Endothelial cell of umbilical vein (primary cell): ENCODE measurements at regions not wholly inside any gene's neighbourhood (a gene's known extent, or its start where the extent isn't known, plus 50 kb on each side); places are given as distances from the start of the nearest gene placed in this dataset.

Source experiments
- BruUV-seq: library from RNA; stranded (reverse); fragments of 400-500 nt; replicated peaks from 2 replicates; lab custom pipeline; 2021; lab: Mats Ljungman, UMichigan
- CTCF ChIA-PET: fragments of 300-600, 350-600 bp; sonication (Branson Sonifier 250); formaldehyde crosslinking; loops from one replicate; lab custom pipeline; 2021; ENCODE audit warnings: antibody characterized with exemption, inconsistent platforms; lab: Charles Lee
- POLR2A ChIA-PET: fragments of 300-600, 350-600 bp; sonication (Branson Sonifier 250); formaldehyde crosslinking; loops from one replicate; lab custom pipeline; 2021; ENCODE audit warnings: antibody characterized with exemption, inconsistent platforms; lab: Charles Lee
- DNase-seq: peaks from one replicate; pipeline ENCODE4 v3.0.0-alpha.2; 2011; ENCODE audit warnings: low read depth, low spot score
- FAIRE-seq: peaks from 2 replicates; lab custom pipeline; 2011; peaks lifted over from hg19 to GRCh38; lab: Jason Lieb, UNC
- H2AFZ ChIP-seq: 2 replicates; pipeline ENCODE4 v1.6.0; 2012; ENCODE audit warnings: low read depth, low read length, control low read depth, inconsistent platforms
- H3K27ac ChIP-seq: 2 replicates; pipeline ENCODE4 v1.5.1; 2011; ENCODE audit warnings: low read depth, mild to moderate bottlenecking, control low read depth, low read length, moderate library complexity; ENCODE audit not compliant: insufficient read depth
- H3K27me3 ChIP-seq, 2 experiments: 2 replicates each; pipeline versions ENCODE4 v1.6.0 to v1.6.1; 2011; ENCODE audit warnings: low read length in 2 of 2, mixed read lengths in 1 of 2; ENCODE audit not compliant: control insufficient read depth in 2 of 2, insufficient read depth in 2 of 2
- H3K36me3 ChIP-seq, 2 experiments: 2 replicates in 1 of 2; 3 replicates in 1 of 2; pipeline ENCODE4 v1.5.1; 2011; ENCODE audit warnings: low read length in 2 of 2, mild to moderate bottlenecking in 1 of 2, moderate library complexity in 1 of 2; ENCODE audit not compliant: control insufficient read depth in 2 of 2, insufficient read depth in 2 of 2; ENCODE audit errors: extremely low read depth in 1 of 2
- H3K4me1 ChIP-seq: 3 replicates; pipeline ENCODE4 v1.5.1; 2011; ENCODE audit warnings: mild to moderate bottlenecking, low read length; ENCODE audit not compliant: control insufficient read depth, insufficient read depth; ENCODE audit errors: extremely low read depth
- H3K4me2 ChIP-seq: 2 replicates; pipeline ENCODE4 v1.6.1; 2011; ENCODE audit warnings: low read length, control low read depth, mixed read lengths; ENCODE audit not compliant: insufficient read depth
- H3K4me3 ChIP-seq, 3 experiments: fragments of 200-600 bp in 1 of 3; sonication (generic), shearing (Covaris generic) in 1 of 3; replicated peaks in 1 of 3; 2 replicates each; pipeline ENCODE4 v1.5.1; 2011 to 2016; ENCODE audit warnings: control low read depth in 3 of 3, low read length in 3 of 3, mild to moderate bottlenecking in 2 of 3, inconsistent platforms in 1 of 3, low read depth in 1 of 3, moderate library complexity in 1 of 3; ENCODE audit not compliant: insufficient read depth in 1 of 3
- H3K79me2 ChIP-seq: 2 replicates; pipeline ENCODE4 v1.6.0; 2012; ENCODE audit warnings: low read length, inconsistent platforms; ENCODE audit not compliant: control insufficient read depth, insufficient read depth
- H3K9ac ChIP-seq: replicated peaks from 2 replicates; pipeline ENCODE3; 2011; ENCODE audit warnings: low read length, control low read depth; ENCODE audit not compliant: insufficient read depth; ENCODE audit errors: extremely low read depth
- H3K9me1 ChIP-seq: replicated peaks from 3 replicates; pipeline ENCODE4 v1.6.0; 2011; ENCODE audit warnings: mild to moderate bottlenecking, low read length; ENCODE audit not compliant: control insufficient read depth, insufficient read depth; ENCODE audit errors: extremely low read depth
- H3K9me3 ChIP-seq: replicated peaks from 2 replicates; pipeline ENCODE4 v1.5.1; 2012; ENCODE audit warnings: low read length, inconsistent platforms; ENCODE audit not compliant: control insufficient read depth, insufficient read depth
- H4K20me1 ChIP-seq: replicated peaks from 2 replicates; pipeline ENCODE3; 2011; ENCODE audit warnings: mild to moderate bottlenecking, low read length; ENCODE audit not compliant: control insufficient read depth, insufficient read depth; ENCODE audit errors: extremely low read depth
- CTCF ChIP-seq, 2 donors: IDR thresholded peaks; 1 replicate in 1 of 2; 2 replicates in 1 of 2; pipeline ENCODE4 v1.5.1; 2011; ENCODE audit warnings: low read length in 2 of 2, mild to moderate bottlenecking in 2 of 2, moderate library complexity in 2 of 2, control low read depth in 1 of 2, inconsistent platforms in 1 of 2, low read depth in 1 of 2; ENCODE audit not compliant: insufficient read depth in 1 of 2; ENCODE audit errors: extremely low read depth in 1 of 2
- EZH2 ChIP-seq: IDR thresholded peaks from 2 replicates; pipeline ENCODE4 v1.6.1; 2012; ENCODE audit warnings: borderline replicate concordance, low read depth, mild to moderate bottlenecking, moderate library complexity, low read length, inconsistent platforms; ENCODE audit not compliant: severe bottlenecking
- FOS ChIP-seq: IDR thresholded peaks from 2 replicates; pipeline ENCODE4 v1.6.1; 2011; ENCODE audit warnings: mild to moderate bottlenecking, low read length, moderate library complexity, borderline replicate concordance; ENCODE audit not compliant: insufficient read depth
- GATA2 ChIP-seq: IDR thresholded peaks from 2 replicates; pipeline ENCODE4 v1.7.0; 2011; ENCODE audit warnings: low read depth, mild to moderate bottlenecking, moderate library complexity, mixed read lengths, low read length; ENCODE audit not compliant: insufficient read length, insufficient read depth
- JUN ChIP-seq: IDR thresholded peaks from 2 replicates; pipeline ENCODE4 v1.6.1; 2011; ENCODE audit warnings: borderline replicate concordance, low read depth; ENCODE audit not compliant: insufficient read length, insufficient read depth
- MAX ChIP-seq: IDR thresholded peaks from 2 replicates; pipeline ENCODE4 v1.6.1; 2011; ENCODE audit not compliant: insufficient read depth, insufficient read length
- MYC ChIP-seq: IDR thresholded peaks from one replicate; pipeline ENCODE4 v1.6.1; 2011; ENCODE audit warnings: mild to moderate bottlenecking, low read depth, low read length
- POLR2A ChIP-seq: IDR thresholded peaks from 2 replicates; pipeline ENCODE4 v1.6.1; 2012; ENCODE audit warnings: low read depth, mild to moderate bottlenecking, control low read depth, low read length
- POLR2AphosphoS5 ChIP-seq: IDR thresholded peaks from 2 replicates; pipeline ENCODE4 v1.6.1; 2012; ENCODE audit warnings: low read depth, mild to moderate bottlenecking, control low read depth, low read length, moderate library complexity; ENCODE audit not compliant: insufficient read depth
- dilution Hi-C: fragments of 300-500 bp; cut with MboI; formaldehyde crosslinking; loops from one replicate; pipeline ENCODE4 v1.15.0; 2019; ENCODE audit warnings: low sequenced_read_pairs; ENCODE audit not compliant: extremely low pct_ligation_motif_present
- intact Hi-C: fragments of 100-400 bp; cut with micrococcal nuclease; formaldehyde crosslinking; loops from one replicate; pipeline ENCODE4 v1.10.0; 2022

DNA sequence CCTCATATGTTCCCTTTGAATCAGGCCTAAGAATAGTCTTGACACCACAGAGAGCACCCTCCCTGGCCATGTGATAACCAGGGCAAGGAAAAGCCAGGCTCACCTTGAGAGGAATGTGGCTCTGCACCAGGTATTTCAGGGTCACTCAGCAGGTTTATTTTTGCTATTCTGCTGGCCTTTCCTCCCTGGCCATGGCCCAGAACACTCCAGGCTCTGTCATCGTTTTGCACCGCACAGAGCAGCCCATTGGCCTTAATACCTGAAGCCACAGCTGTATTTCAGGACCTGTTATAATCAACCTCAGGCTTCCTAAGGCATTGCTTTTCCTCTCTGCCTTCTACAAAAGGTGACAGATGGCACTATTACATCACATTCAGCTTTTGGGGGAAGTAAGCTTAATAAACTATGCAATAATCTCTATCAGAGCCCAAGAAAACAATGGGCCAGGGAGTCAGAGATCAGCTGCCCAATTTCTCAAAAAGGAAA is 668.3 kb downstream of the IRS1 start:
- BruUV-seq = no TSS peak

More for the DNA sequence above, 668.3 kb downstream of the IRS1 start:
- no peak overlapping the region for H3K4me2 ChIP-seq
- no peak overlapping the region for H3K27ac ChIP-seq
- H4K20me1 ChIP-seq = no peaks in the 10 kb centered on the region
- DNase-seq (no peak), FAIRE-seq (no peak)
- no peak overlapping the region for H2AFZ ChIP-seq
- no peaks in the 10 kb centered on the region for H3K9me3 ChIP-seq
- dilution Hi-C loops (no loop called here), intact Hi-C loops (no loop called here)
- POLR2A ChIA-PET = no interaction called here
- no peaks in the 10 kb centered on the region for H3K27me3 ChIP-seq
- no peaks in the 10 kb centered on the region for H3K9me1 ChIP-seq
- no peak overlapping the region for H3K9ac ChIP-seq
- H3K4me3 ChIP-seq = no peak overlapping the region
- no peaks in the 10 kb centered on the region for H3K4me1 ChIP-seq
- TF ChIP-seq FOS = no peak
- no peak for TF ChIP-seq POLR2AphosphoS5
- no peak for TF ChIP-seq MAX
- TF ChIP-seq POLR2A = no peak
- no peak for TF ChIP-seq JUN
- TF ChIP-seq MYC = no peak
- TF ChIP-seq GATA2 = no peak
- TF ChIP-seq EZH2 = no peak
- TF ChIP-seq CTCF (IDR thresholded peaks at IDR 0.05; ENCODE audit: extremely low read depth in 1 of 2, insufficient read depth in 1 of 2, low read depth in 1 of 2, low read length in 2 of 2) = no peak
- no peaks in the 10 kb centered on the region for H3K36me3 ChIP-seq
- CTCF ChIA-PET = interaction anchor here (0.7 kb wide), 1 partner anchor 466 kb away, joined by 3 read pairs; no protein-coding TSS in a partner anchor
- no peaks in the 10 kb centered on the region for H3K79me2 ChIP-seq
